ENCODE measurements at regions not wholly inside any gene's neighbourhood (a gene's known extent, or its start where the extent isn't known, plus 50 kb on each side); places are given as distances from the start of the nearest gene placed in this dataset.

GRCh38 chr9:80146466-80146865 lies 574.7 kb downstream of the TLE4 start:
- TF ChIP-seq CTCF (IDR thresholded peaks at IDR 0.05) (no peak), POLR2A (IDR thresholded peaks at IDR 0.05) (no peak)

Data from body of pancreas (tissue), 4 donors.